ENCODE measurements at regions not wholly inside any gene's neighbourhood (a gene's known extent, or its start where the extent isn't known, plus 50 kb on each side); places are given as distances from the start of the nearest gene placed in this dataset.

DNA sequence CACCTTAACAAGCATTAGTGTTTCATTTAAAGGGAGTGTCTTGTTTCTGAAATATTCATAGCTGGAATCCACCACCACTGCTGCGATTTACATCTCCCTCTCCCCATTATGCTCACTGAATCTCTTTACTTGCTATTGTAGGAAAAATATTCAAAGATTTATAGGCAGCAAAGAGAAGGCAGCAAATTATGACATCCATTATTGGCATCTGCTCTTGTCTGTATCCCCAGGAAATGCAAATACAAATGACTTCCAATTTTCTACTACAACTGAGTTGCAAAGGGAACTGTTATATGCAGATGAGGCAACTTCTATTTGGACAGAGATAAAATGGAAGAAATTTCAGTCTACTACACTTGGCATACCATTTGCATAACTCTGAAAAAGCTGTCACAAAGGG is 88.4 kb upstream of the PRKD1 start (continued):
- TF ChIP-seq TCF12 (IDR thresholded peaks at IDR 0.05) = no peak
- TF ChIP-seq GABPA (IDR thresholded peaks at IDR 0.05; ENCODE audit: low read depth) = no peak
- TF ChIP-seq, protein P1, sequence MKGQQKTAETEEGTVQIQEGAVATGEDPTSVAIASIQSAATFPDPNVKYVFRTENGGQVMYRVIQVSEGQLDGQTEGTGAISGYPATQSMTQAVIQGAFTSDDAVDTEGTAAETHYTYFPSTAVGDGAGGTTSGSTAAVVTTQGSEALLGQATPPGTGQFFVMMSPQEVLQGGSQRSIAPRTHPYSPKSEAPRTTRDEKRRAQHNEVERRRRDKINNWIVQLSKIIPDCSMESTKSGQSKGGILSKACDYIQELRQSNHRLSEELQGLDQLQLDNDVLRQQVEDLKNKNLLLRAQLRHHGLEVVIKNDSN (IDR thresholded peaks at IDR 0.05; ENCODE audit: borderline replicate concordance, low read depth) = no peak

GRCh38 chr14:30017370-30017993 is 89.8 kb upstream of the PRKD1 start:
- ChIA-PET CTCF (no interaction called here), POLR2A (no interaction called here)
- WGBS (ENCODE audit: low lambda C conversion rate) = 4% methylated on average over 2 of the region's 2 CpGs

DNA sequence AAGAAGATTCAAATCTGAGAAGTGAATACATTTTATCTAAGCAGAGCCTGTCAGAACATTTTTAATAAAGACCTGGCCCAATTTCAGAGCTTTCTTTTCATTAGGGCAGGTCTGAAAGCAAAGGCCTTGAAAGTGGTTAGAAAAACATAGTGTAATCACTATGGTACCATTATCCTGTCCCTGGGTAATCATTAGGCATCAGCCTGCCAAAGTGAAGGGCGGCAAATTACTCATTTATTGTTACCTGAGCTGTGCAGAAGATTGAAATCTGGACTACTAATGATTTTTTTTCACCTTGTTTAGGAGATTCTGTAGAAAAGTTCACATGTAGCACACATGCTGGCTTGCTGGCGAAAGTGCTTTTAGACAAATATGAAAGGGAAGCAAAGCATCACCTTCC is 92.6 kb upstream of the PRKD1 start:
- Histone ChIP-seq H3K79me2 (ENCODE audit: insufficient read depth) (no peaks in the 10 kb centered on the region), H3K27ac (ENCODE audit: low read depth in 2 of 2, low read length in 1 of 2) (no peak overlapping the region), H3K9ac (no peak overlapping the region), H3K4me3 (ENCODE audit: low read depth in 2 of 2, low read length in 1 of 2) (no peak overlapping the region), H4K20me1 (ENCODE audit: insufficient read depth) (no peaks in the 10 kb centered on the region), H3K27me3 (ENCODE audit: insufficient read depth) (no peaks in the 10 kb centered on the region), H3K36me3 (replicated peaks in 1 of 2; ENCODE audit: control insufficient read depth in 1 of 2, insufficient read depth in 2 of 2, low read length in 1 of 2) (no peaks in the 10 kb centered on the region), H2AFZ (ENCODE audit: low read depth) (no peak overlapping the region), H3K9me2 (no peaks in the 10 kb centered on the region), H3K4me2 (no peak overlapping the region), H3F3A (replicated peaks; ENCODE audit: insufficient read depth) (no peaks in the 10 kb centered on the region), H3K9me3 (no peaks in the 10 kb centered on the region), H3K4me1 (ENCODE audit: control insufficient read depth in 1 of 2, insufficient read depth in 2 of 2, low read depth in 1 of 2, low read length in 1 of 2) (no peaks in the 10 kb centered on the region)
- 2% methylated on average over 2 of the region's 2 CpGs for WGBS (ENCODE audit: low lambda C conversion rate)
- ChIA-PET CTCF (interaction anchor here (0.7 kb wide), 1 partner anchor 11 kb away, joined by 3 read pairs; no protein-coding TSS in a partner anchor), POLR2A (no interaction called here)
- no peak for DNase-seq
- TF ChIP-seq, protein P2, sequence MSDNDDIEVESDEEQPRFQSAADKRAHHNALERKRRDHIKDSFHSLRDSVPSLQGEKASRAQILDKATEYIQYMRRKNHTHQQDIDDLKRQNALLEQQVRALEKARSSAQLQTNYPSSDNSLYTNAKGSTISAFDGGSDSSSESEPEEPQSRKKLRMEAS (IDR thresholded peaks at IDR 0.05; ENCODE audit: low read depth) = no peak
- TF ChIP-seq, protein P3, sequence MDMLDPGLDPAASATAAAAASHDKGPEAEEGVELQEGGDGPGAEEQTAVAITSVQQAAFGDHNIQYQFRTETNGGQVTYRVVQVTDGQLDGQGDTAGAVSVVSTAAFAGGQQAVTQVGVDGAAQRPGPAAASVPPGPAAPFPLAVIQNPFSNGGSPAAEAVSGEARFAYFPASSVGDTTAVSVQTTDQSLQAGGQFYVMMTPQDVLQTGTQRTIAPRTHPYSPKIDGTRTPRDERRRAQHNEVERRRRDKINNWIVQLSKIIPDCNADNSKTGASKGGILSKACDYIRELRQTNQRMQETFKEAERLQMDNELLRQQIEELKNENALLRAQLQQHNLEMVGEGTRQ (IDR thresholded peaks at IDR 0.05; ENCODE audit: borderline replicate concordance, low read depth, low read length) = no peak
- TF ChIP-seq IRF3 (IDR thresholded peaks at IDR 0.05; ENCODE audit: low read depth, low read length) (no peak), RAD21 (IDR thresholded peaks at IDR 0.05; ENCODE audit: low read length) (no peak), GABPA (IDR thresholded peaks at IDR 0.05; ENCODE audit: low read depth) (no peak), MEF2A (IDR thresholded peaks at IDR 0.05; ENCODE audit: borderline replicate concordance, low read depth) (no peak), SMC3 (IDR thresholded peaks at IDR 0.05; ENCODE audit: low read depth, low read length) (no peak)
- TF ChIP-seq, protein P4, sequence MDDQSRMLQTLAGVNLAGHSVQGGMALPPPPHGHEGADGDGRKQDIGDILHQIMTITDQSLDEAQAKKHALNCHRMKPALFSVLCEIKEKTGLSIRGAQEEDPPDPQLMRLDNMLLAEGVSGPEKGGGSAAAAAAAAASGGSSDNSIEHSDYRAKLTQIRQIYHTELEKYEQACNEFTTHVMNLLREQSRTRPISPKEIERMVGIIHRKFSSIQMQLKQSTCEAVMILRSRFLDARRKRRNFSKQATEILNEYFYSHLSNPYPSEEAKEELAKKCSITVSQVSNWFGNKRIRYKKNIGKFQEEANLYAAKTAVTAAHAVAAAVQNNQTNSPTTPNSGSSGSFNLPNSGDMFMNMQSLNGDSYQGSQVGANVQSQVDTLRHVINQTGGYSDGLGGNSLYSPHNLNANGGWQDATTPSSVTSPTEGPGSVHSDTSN (IDR thresholded peaks at IDR 0.05) = no peak

More at GRCh38 chr14:30017370-30017993, 89.8 kb upstream of the PRKD1 start:
- Histone ChIP-seq H3K27ac (ENCODE audit: low read depth in 2 of 2, low read length in 1 of 2) (no peak overlapping the region), H3K9me3 (no peaks in the 10 kb centered on the region), H3F3A (replicated peaks; ENCODE audit: insufficient read depth) (no peaks in the 10 kb centered on the region), H3K27me3 (ENCODE audit: insufficient read depth) (no peaks in the 10 kb centered on the region), H3K9ac (no peak overlapping the region), H3K79me2 (ENCODE audit: insufficient read depth) (no peaks in the 10 kb centered on the region), H3K4me1 (ENCODE audit: control insufficient read depth in 1 of 2, insufficient read depth in 2 of 2, low read depth in 1 of 2, low read length in 1 of 2) (no peaks in the 10 kb centered on the region), H3K4me2 (no peak overlapping the region), H3K36me3 (replicated peaks in 1 of 2; ENCODE audit: control insufficient read depth in 1 of 2, insufficient read depth in 2 of 2, low read length in 1 of 2) (no peaks in the 10 kb centered on the region), H4K20me1 (ENCODE audit: insufficient read depth) (no peaks in the 10 kb centered on the region), H2AFZ (ENCODE audit: low read depth) (no peak overlapping the region), H3K9me2 (no peaks in the 10 kb centered on the region), H3K4me3 (ENCODE audit: low read depth in 2 of 2, low read length in 1 of 2) (no peak overlapping the region)
- no peak for DNase-seq
- TF ChIP-seq FOSL2 (IDR thresholded peaks at IDR 0.05; ENCODE audit: borderline replicate concordance, low read depth) = no peak
- no peak for TF ChIP-seq NRF1 (IDR thresholded peaks at IDR 0.05; ENCODE audit: low read depth, low read length)
- TF ChIP-seq, protein P1 (IDR thresholded peaks at IDR 0.05; ENCODE audit: borderline replicate concordance, low read depth) = no peak
- TF ChIP-seq TAF1 (IDR thresholded peaks at IDR 0.05; ENCODE audit: borderline replicate concordance, low read depth, low read length) = no peak
- no peak for TF ChIP-seq MEF2A (IDR thresholded peaks at IDR 0.05; ENCODE audit: borderline replicate concordance, low read depth)
- TF ChIP-seq, protein P3 (IDR thresholded peaks at IDR 0.05; ENCODE audit: borderline replicate concordance, low read depth, low read length) = no peak
- TF ChIP-seq, protein P2 (IDR thresholded peaks at IDR 0.05; ENCODE audit: low read depth) = no peak
- TF ChIP-seq FOXM1 (IDR thresholded peaks at IDR 0.05; ENCODE audit: low read depth) = no peak
- TF ChIP-seq TEAD4 (IDR thresholded peaks at IDR 0.05; ENCODE audit: borderline replicate concordance, insufficient read depth) = no peak
- TF ChIP-seq GABPA (IDR thresholded peaks at IDR 0.05; ENCODE audit: low read depth) = no peak
- no peak for TF ChIP-seq YY1 (IDR thresholded peaks at IDR 0.05; ENCODE audit: low read depth)

Data from SK-N-SH (cell line).